Activated CD8-positive, alpha-beta memory T cell treated with anti-CD3 and anti-CD28 coated beads for 4 hours (primary cell): ENCODE measurements at regions not wholly inside any gene's neighbourhood (a gene's known extent, or its start where the extent isn't known, plus 50 kb on each side); places are given as distances from the start of the nearest gene placed in this dataset.
"Not testable (repeated sequence)": the region's sequence is repeated elsewhere in the genome, so short reads cannot be mapped to it uniquely, and the experiment has no call there.

Experiments used
- DNase-seq, 2 donors: peaks; one replicate each; pipeline ENCODE4 v3.0.0-alpha.2; 2020; ENCODE audit warnings: low read depth in 2 of 2

DNA sequence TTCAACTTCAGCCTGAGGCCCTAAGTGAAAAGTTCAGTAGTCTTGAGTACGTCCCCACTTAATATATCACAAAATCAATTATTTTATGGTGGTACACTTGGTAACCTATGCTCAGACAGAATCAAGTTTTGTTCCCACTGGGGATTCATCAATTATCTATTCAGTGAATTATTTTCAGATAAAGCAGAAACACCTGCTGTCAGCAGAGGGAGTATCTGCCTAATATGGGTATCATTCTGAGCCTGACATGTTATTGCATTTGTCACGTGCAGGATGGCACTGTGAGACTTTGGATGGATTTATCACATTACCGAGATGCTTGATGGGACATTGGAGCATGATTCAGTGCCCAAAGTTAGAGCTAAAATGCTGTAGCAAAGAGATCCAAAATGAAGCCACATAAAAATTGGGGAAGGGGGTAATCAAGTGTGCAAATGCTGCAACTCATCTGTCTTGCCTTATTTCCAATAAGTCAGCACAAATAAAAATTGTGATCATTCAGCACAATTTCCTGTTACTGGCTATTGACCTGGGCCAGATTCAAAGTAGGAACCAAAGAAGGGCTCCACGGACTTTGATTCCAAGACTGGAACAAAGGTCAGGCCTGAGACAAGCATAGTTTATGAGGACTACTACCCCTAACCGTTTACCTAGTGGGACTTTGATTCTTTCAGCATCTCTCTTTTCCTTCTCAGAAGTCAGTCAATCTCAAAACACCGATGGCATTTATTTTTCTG, 657.6 kb downstream of the LMO4 start:
- DNase-seq = no peak

DNA sequence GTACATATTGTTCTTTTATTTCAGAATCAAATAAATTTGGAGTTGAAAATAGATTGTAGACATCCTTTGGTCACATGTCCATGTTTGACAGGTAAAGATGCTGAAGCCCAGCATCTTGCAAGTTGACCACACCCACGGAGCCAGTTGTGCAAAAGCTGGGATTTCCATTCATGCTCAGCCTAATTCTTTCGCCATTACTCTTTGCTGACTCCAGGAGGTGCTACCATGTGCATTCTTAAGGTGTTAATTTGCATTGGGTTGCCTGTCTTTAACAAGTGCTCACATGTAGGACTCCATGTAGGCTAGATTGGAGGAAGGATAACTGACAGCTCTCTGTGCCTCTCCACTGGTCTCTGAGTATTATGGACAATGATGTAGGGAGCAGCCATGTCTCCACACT, 660.7 kb downstream of the LMO4 start:
- DNase-seq = no peak

DNA sequence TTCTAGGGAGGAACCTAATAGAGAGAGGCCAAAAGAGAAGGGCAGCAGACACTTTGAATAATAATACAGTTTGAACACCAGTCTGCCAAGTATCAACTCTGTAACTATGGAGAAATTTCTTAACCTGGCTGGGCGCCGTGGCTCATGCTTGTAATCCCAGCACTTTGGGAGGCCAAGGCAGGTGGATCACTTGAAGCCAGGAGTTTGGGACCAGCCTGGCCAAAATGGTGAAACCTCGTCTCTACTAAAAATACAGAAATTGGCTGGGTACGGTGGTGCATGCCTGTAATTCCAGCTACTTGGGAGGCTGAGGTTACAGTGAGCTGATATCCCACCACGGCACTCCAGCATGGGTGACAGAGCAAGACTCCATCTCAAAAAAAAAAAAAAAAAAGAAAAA, 663.9 kb downstream of the LMO4 start:
- not testable (repeated sequence) for DNase-seq

DNA sequence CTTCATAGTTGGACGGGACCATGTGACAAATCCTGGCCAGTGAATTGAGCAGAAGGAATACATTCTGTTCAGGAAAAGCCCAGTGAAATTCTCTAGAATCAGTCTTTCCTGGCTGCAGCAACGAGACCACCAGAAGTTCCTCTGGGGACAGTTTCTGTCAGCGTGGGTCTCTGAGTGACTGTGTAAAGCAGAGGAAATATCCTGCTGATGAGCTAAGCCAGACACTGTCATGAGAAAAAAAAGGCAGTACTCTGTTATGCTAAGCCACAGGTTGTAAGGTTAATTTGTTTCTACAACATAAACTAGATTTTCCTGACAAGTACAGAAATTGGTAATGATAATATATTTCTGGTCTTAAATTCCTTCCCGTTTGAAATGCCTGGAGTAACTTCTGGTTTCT, 664.4 kb downstream of the LMO4 start:
- DNase-seq = no peak

DNA sequence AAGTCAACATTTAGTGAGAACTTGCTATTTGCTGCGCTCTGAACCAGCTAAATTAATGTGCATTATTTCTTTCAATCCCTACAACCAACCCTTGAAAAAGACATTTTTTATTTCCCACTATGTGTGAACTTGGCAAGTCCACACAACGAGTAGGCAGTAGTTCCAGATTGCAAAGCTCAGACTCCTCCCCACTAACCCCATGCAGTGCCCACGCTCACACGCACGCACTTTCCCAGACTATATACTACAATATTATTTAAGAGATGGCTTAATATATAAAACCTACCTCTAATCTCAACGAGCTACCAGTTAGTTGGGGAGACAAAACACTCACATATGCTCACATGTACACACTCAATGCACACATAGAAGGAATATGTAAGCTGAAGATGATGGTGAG, 671.2 kb downstream of the LMO4 start:
- DNase-seq = no peak

DNA sequence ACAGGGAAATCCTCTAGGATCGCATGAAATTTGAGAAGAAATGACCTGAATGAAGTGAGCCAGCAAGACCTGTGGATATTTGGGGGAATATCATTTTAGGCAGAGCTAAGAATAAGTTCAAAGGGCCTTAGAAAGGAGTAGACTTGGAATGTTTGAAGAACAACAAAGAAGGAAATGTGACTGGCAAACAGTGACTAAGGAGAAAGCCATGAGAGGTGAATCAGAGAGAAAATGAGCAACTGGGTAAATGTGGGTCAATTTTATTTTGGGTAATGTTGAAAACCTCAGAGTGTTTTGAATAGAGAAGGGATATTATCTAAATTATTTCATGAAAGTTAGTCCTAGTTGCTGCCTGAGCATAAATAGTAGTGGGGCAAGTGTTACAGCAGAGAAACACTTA, 672.8 kb downstream of the LMO4 start:
- no peak for DNase-seq

DNA sequence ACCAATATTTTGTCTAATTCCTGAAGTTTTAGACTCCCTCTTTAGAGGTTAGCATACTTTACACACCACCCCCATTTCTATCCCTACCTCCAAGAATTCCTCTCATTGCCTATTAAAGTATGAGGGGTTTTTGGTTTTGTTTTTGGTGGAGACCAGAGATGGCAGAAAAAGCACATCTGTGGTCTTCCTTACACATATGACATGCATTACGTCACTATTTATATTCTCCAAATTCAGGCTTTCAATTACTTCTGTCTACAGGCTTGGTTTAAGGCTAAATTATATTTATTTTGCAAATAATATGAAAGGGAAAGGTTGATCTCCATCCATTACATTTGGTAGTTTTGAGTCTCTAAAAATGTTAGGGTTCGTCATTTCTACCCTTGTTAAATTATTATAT, 674.6 kb downstream of the LMO4 start:
- DNase-seq = no peak

DNA sequence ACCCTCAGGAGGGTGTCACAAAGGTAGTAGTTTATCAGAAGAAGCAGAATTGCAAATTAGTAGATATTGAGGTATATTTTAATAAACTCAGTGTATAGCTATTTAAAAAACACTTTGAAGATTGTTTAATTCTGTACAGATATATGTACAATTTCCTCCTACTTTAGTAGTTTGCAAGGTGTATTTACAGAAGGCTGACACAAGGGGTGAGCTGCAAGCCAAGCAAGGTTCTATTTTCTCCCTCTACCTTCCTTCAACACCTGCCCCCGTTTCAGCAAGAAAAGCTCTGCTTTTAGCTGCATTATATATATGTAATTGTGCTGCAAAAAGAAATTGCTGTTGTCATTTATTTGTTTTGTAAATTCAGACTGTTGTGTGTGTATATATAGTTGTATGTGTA, 674.2 kb upstream of the PKN2 start:
- no peak for DNase-seq

DNA sequence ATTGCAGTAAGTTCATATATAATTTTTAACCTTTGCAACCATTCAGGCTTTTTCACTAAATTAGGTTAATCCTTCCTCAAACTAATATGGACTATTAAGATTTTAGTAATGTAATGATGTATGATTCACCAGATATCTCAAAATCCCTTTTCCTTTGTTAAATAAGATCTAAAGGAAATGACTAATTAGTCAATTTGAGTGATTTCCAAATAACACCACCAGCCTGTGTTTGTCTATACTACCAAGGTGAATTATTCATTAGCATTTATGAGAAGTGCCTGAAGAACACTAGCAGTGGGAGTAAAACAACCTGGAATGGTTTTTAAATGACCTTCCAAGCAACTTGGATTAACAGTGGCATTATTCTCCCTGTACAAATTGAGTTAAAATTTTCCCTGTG, 670.6 kb upstream of the PKN2 start:
- no peak for DNase-seq

DNA sequence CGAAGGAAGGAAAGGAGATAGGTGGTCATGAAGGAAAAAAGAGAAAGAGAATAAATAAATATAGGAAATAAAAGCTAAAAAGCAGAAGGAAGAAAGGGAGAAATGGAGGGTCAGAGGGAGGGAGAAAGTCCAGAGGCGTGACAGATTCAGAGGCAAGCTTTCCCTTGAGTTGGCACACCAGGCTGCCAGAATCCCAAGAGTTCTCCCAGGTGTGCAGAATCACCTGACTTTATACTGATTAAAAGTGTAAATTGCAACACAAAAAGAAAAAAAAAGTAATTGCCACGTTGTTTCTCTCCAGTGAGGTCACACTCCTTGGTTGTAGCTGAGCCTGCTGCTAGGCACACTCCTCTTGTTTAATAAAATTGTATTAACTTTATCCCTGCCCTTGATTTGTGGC, 669.9 kb upstream of the PKN2 start:
- DNase-seq = no peak

DNA sequence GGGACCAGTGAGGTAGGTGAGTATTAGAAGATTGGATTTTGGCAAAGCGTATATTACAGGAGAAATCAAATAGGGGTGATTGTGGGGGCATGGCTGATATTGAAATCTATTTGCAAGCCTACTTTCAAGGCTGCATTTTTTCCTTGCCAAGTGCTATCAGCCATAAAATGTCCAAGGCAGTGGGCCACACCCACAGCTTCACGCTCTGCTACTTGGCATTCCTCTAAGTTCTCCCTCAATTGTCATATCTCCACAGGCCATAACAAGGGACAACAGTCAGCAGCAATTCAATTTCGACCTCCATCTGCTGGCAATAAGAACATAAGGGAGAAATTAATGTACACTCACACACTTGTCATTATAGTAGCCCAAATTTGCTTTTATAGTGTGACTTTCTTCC, 667.1 kb upstream of the PKN2 start:
- no peak for DNase-seq

DNA sequence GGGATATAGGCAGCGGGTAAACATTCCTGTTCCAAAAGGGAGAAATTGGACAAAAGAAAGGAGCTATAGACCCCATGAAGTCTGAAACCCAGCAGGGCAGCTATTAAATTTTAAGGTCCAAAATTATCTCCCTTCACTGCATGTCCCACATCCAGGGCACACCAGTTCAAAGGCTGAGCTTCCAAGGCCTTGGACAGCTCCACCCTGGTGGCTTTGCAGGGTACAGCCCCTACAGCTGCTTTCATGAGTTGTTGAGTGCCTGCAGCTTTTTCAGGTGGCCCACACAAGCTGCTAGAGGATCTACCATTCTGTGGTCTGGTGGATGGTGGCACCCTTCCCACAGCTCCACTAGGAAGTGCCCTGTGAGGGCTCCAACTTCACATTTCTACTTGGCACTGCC, 662.5 kb upstream of the PKN2 start:
- DNase-seq = no peak

DNA sequence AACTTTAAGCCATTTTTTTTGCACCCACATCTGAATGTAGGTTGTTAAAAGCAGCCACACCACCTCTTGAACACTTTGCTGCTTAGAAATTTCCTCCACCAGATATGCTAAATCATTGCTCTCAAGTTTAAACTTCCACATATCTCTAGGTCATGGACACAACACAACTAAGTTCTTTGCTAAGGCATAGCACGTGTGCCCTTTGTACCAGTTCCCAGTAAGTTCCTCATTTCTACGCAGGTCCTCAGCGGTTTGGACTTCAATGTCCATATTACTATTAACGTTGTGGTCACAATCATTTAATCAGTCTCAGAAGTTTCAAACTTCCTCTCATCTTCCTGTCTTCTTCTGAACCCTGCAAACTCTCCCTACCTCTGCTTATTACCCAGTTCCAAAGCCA, 661.6 kb upstream of the PKN2 start:
- no peak for DNase-seq

DNA sequence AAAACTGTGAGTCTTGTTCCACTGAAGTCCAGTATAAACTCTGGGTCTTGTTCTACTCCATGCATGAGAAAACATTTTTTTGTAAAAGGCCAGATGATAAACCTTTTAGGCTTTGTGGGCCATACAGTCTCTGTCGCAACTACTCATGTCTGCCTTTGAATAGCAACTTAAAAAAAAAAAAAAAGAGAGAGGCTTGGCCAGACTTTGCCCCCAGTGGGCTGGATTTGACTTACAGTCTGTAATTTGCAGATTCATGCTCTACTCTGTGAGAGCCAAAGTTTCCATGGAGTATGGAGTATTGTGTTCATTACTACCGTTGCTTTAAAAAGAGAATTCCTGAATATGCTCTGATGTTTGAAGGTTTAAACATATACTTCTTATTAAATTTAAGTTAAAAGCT, 654.9 kb upstream of the PKN2 start:
- DNase-seq = no peak

DNA sequence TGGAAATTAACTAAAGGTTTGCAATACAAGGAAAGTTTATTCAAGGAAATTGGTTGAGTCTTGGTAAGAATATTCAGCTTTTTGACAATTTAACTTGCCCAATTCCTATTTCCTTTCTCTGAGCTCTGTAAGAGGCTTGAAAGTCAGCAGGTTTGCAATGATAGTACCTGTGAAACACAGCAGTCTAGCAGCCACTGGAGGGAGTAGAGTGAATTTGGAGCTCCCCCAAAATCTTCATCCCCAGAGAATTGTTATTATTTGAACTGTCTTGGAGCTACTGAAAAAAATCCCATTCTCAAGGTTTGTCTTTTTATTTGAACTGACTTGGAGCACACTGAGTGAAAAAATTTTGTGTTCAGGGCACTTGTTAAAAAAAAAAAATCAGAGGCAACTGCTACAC, 654.2 kb upstream of the PKN2 start:
- DNase-seq = no peak

DNA sequence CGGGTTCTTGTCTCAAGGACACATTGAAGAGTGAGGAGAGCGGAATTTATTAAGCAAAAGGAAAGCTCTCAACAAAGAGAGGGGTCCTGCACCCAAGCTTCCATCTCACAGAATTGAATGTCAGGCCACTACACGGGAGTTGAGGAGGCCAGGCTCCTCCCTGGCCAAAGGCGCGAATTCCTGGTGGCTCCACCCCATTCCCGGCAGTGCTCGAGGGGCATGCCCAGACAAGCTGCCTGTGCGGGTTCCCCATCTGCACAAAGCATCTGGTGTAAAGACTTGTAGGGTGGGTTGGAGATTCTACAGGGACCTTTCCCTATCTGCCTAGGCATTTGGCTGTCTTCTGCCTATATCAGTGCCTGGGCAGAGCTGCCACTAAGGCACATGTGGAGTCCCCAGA, 648.5 kb upstream of the PKN2 start:
- DNase-seq = no peak

DNA sequence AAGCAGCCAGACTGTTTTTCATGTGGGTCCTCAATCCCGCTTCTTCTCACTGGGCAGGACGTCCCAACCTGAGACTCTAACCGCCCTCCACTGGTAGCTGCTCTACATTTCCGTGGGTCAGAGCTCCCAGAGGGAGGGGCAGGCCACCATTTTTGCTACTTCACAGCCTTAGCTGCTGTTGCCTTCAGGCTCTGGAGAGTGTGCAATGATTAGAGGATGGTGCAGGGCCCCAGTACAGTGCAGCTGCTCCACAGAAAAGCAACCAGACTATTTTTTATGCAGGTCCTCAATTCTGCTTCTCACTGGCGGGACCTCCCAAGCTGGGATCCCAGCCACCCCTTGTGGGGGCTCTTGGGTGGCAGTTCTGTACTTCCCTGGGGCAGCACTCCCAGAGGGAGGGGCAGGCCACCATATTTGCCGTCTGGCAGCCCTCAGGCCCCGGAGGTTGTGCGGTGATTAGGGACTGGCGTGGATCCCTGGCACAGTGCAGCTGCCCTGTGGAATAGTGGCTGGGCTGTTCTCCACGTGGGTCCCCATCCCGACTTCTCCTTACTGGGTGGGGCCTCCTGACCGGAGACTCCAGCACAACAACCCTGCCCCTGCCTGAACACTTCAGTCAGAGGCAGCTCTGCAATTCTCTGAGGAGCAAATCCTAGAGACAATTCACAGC, 647.6 kb upstream of the PKN2 start:
- DNase-seq = no peak

DNA sequence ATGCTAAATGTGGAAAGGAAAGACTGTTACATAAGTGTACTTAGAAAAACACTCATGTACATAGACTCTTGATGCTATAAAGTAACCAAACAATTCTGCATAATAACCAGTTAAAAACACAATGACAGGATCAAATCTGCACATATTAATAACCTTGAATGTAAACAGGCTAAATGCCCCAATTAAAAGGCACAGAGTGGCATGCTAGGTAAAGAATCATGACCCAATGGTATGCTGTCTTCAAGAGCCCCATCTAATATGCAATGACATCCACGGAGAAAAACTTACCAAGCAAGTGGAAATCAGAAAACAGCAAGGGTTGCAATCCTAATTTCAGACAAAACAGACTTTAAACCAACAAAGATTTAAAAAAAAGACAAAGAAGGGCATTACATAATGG, 644.8 kb upstream of the PKN2 start:
- DNase-seq = no peak

DNA sequence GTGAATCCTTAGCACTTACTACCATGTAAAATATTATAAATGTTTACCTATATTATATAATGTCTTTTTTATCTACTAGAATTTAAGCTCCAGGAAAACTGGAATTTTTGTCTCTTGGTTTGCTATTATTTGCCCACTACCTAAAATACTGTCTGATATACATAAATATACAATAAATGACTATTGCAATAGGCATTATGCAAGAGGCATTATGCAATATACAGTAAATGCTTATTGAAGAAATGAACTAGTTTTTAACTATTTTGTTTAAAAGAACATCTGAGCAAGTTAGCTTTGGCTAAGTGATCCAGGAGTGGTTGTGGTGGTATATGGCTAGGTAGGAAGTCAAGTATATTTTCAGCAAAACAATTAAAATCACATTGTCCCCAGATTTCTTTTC, 640.2 kb upstream of the PKN2 start:
- DNase-seq = no peak

DNA sequence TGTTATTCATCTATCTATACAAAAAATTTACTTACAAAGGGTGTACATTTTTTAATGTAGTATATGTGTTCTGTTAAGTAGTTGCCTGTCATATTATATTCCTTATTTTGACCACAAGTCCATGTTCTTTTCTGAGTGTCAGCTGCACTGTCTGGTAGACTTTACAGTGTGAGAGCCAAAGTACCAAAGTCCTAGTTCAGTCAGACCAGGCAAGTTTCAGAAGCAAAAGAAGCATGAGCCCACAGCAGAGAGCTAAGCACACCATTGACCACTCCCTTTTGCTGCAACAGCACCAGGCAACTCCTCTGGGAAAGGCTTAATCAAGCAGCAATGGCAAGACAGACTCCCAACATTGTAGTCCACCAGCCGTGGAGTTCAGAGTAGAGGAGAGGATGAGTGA, 631.9 kb upstream of the PKN2 start:
- no peak for DNase-seq

DNA sequence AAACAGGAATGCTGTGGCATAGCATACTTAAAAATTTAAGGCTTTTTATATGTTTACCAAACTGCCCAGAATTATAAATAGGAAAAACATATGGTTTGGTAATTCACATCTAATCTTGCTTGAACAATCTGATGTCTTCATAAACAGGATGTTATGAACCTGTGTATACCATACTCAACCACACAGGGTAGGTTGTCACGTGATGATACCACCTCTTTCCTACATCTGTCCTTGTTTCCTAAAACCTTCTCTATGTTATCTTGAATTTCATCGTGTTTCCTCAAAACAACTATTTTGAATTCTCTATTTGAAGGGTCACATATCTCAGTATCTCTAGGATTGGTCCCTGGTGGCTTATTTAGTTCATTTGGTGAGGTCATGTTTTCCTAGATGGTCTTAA, 631.0 kb upstream of the PKN2 start:
- no peak for DNase-seq

DNA sequence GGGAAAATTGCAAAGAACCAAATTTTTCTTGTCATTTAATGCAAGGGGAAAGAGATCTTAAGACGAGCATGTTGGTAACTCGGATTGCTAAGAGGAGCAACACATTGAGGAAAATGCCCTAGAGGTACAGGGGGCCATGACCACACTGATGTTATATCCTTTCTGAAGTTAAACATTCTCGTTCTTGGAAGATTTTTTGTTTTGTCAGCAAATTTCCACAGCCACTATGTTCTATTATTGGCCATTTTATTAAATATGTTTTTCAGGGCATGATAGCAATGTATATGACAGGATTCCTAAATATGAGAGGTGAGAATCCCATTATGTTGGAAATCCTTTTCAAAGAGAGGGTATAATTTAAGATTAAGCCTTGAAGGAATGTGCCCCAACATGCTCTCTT, 627.2 kb upstream of the PKN2 start:
- no peak for DNase-seq

DNA sequence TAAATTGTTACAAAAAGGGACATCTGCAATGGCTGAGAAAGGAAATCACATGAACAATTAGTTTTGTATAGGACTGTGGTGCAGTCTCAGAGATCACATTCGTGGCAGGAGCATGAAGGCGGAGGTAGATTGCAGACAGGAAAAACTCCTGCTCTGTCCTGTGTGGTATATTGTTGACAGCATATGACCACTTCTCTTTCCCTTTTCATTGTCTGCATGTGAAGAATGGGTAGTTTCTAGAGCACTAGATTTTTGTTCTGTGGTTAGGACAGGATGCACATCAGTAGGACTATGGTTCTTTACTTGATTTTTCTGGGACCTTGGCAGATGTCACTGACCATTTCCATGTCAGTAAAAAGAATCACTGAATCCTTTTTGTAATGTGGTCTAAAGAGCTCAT, 625.9 kb upstream of the PKN2 start:
- no peak for DNase-seq

DNA sequence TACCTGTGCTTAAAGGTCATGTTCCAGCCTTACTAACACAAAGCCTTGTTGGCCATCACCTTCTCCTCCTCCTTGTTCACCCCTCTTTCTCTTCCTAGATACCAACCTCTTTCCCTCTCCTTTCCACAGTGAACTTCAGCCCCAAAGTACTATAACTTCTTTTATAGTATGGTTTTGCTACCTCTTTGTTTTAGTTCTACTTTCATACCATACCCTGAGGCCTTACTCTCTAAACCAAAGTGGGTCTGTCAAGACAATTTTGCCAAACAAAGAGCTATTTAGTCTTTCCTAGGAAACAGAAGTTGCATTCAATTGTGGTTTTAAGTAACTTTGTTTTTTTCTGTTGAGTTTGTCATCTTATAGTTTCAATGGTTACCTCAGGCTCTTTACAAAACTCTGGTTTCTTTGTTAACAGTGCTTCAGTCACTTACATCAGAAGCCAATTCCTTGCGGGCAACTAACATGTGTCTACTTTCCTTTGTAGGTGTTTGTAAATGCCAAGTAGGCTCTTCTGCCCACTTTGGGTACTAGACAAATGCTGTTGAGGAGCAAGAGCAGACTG, 623.9 kb upstream of the PKN2 start:
- DNase-seq = no peak
